ENCODE measurements at regions not wholly inside any gene's neighbourhood (a gene's known extent, or its start where the extent isn't known, plus 50 kb on each side); places are given as distances from the start of the nearest gene placed in this dataset.
A peak's percentile ranks its signal among the peaks of the same experiment; 100 is the strongest.

- H3F3A ChIP-seq (replicated peaks; ENCODE audit: low read depth) = no peaks in the 10 kb centered on the region
- no peaks in the 10 kb centered on the region for H3K27me3 ChIP-seq (ENCODE audit: insufficient read depth)
- Mint-ChIP-seq H3K36me3 (ENCODE audit: low read depth) (no peaks in the 10 kb centered on the region), H3K9me3 (no peaks in the 10 kb centered on the region; the same call in 1 of the 3 replicates), H3K27ac (peak overlapping the region; percentile 5; the same call in 1 of the 2 replicates), H3K4me1 (no peaks in the 10 kb centered on the region), H3K27me3 (ENCODE audit: insufficient read depth, low read depth, poor library complexity) (no peaks in the 10 kb centered on the region), H3K4me3 (no peak overlapping the region)
- no peaks in the 10 kb centered on the region for H3K36me3 ChIP-seq (ENCODE audit: insufficient read depth)
- H3K4me1 ChIP-seq (ENCODE audit: insufficient read depth) = no peaks in the 10 kb centered on the region
- DNase-seq (ENCODE audit: low spot score) = no peak
- no peaks in the 10 kb centered on the region for H3K79me2 ChIP-seq (replicated peaks; ENCODE audit: insufficient read depth)
- no peak overlapping the region for H3K4me3 ChIP-seq
- no peak overlapping the region for H3K27ac ChIP-seq (ENCODE audit: low read depth)
- no peak for TF ChIP-seq ETS1 (IDR thresholded peaks at IDR 0.05)
- TF ChIP-seq EZH2 (IDR thresholded peaks at IDR 0.05; ENCODE audit: low read depth, unreplicated experiment) = no peak
- TF ChIP-seq CREB1 (CRISPR knock-in tag; IDR thresholded peaks at IDR 0.05; ENCODE audit: low read depth) = no peak
- no peak for TF ChIP-seq STAT1 (IDR thresholded peaks at IDR 0.05; ENCODE audit: unreplicated experiment)
- no peak for TF ChIP-seq POLR2AphosphoS5 (IDR thresholded peaks at IDR 0.05; ENCODE audit: low read depth)
- no peak for TF ChIP-seq REST (IDR thresholded peaks at IDR 0.05; ENCODE audit: unreplicated experiment)
- TF ChIP-seq CTCF (conservative IDR thresholded peaks at IDR 0.05; ENCODE audit: low read depth in 2 of 2) = no peak
- TF ChIP-seq EZH2phosphoT487 (IDR thresholded peaks at IDR 0.05; ENCODE audit: unreplicated experiment) = no peak
- TF ChIP-seq ZNF114 (CRISPR knock-in tag; IDR thresholded peaks at IDR 0.05) = no peak
- no peak for TF ChIP-seq ZNF331 (CRISPR knock-in tag; IDR thresholded peaks at IDR 0.05; ENCODE audit: low read depth)
- TF ChIP-seq NANOG (IDR thresholded peaks at IDR 0.05; ENCODE audit: borderline replicate concordance) = no peak
- no peak for TF ChIP-seq ZNF462 (CRISPR knock-in tag; IDR thresholded peaks at IDR 0.05)
- TF ChIP-seq JUNB (IDR thresholded peaks at IDR 0.05; ENCODE audit: unreplicated experiment) = no peak
- H3K9me2 ChIP-seq (ENCODE audit: insufficient read depth) = no peaks in the 10 kb centered on the region
- H2AFZ ChIP-seq = no peak overlapping the region
- no peak overlapping the region for H3K4me2 ChIP-seq
- H4K20me1 ChIP-seq (replicated peaks; ENCODE audit: insufficient read depth) = no peaks in the 10 kb centered on the region
- ATAC-seq = no peak
Measured at GRCh38 chr1:118661769-118662320, 326.3 kb downstream of the TBX15 start.
